ENCODE measurements at regions not wholly inside any gene's neighbourhood (a gene's known extent, or its start where the extent isn't known, plus 50 kb on each side); places are given as distances from the start of the nearest gene placed in this dataset.
A peak's percentile ranks its signal among the peaks of the same experiment; 100 is the strongest.
"Not testable (repeated sequence)": the region's sequence is repeated elsewhere in the genome, so short reads cannot be mapped to it uniquely, and the experiment has no call there.

GRCh38 chr5:3103262-3103811 is 351.9 kb upstream of the IRX2 start:
- DNase-seq (ENCODE audit: low spot score) = peak; percentile 79

GRCh38 chr5:3102531-3102930 is 351.1 kb upstream of the IRX2 start:
- no peak for DNase-seq (ENCODE audit: low spot score)

GRCh38 chr5:3101561-3101960 is 350.1 kb upstream of the IRX2 start:
- no peak for DNase-seq (ENCODE audit: low spot score)

- DNase-seq (ENCODE audit: low spot score) = no peak
These were observed 349.6 kb upstream of the IRX2 start for GRCh38 chr5:3100921-3101551.

GRCh38 chr5:3099954-3100353 is 348.5 kb upstream of the IRX2 start:
- no peak for DNase-seq (ENCODE audit: low spot score)

GRCh38 chr5:3099526-3099925 is 348.0 kb upstream of the IRX2 start:
- no peak for DNase-seq (ENCODE audit: low spot score)

GRCh38 chr5:3098821-3099220 is 347.3 kb upstream of the IRX2 start:
- DNase-seq (ENCODE audit: low spot score) = no peak

GRCh38 chr5:3092664-3093063 is 341.2 kb upstream of the IRX2 start:
- no peak for DNase-seq (ENCODE audit: low spot score)

- no peak for DNase-seq (ENCODE audit: low spot score)
These were observed 340.7 kb upstream of the IRX2 start for GRCh38 chr5:3092211-3092610.

GRCh38 chr5:3091040-3091774 is 339.7 kb upstream of the IRX2 start:
- DNase-seq (ENCODE audit: low spot score) = no peak

GRCh38 chr5:3090305-3090704 is 338.8 kb upstream of the IRX2 start:
- not testable (repeated sequence) for DNase-seq (ENCODE audit: low spot score)

GRCh38 chr5:3080366-3080765 is 328.9 kb upstream of the IRX2 start:
- DNase-seq (ENCODE audit: low spot score) = no peak

GRCh38 chr5:3077684-3078083 is 326.2 kb upstream of the IRX2 start:
- DNase-seq (ENCODE audit: low spot score) = no peak

GRCh38 chr5:3075309-3075708 is 323.8 kb upstream of the IRX2 start:
- no peak for DNase-seq (ENCODE audit: low spot score)

GRCh38 chr5:3068401-3068800 is 316.9 kb upstream of the IRX2 start:
- no peak for DNase-seq (ENCODE audit: low spot score)

GRCh38 chr5:3060283-3060682 is 308.8 kb upstream of the IRX2 start:
- DNase-seq (ENCODE audit: low spot score) = no peak

- no peak for DNase-seq (ENCODE audit: low spot score)
These were observed 308.0 kb upstream of the IRX2 start for GRCh38 chr5:3059488-3059887.

GRCh38 chr5:3058942-3059341 is 307.5 kb upstream of the IRX2 start:
- DNase-seq (ENCODE audit: low spot score) = no peak

- DNase-seq (ENCODE audit: low spot score) = no peak
These were observed 305.4 kb upstream of the IRX2 start for GRCh38 chr5:3056866-3057265.

GRCh38 chr5:3051400-3051799 is 299.9 kb upstream of the IRX2 start:
- no peak for DNase-seq (ENCODE audit: low spot score)

GRCh38 chr5:3050863-3051262 is 299.4 kb upstream of the IRX2 start:
- no peak for DNase-seq (ENCODE audit: low spot score)

- no peak for DNase-seq (ENCODE audit: low spot score)
These were observed 297.8 kb upstream of the IRX2 start for GRCh38 chr5:3049261-3049660.

GRCh38 chr5:3047212-3047774 is 295.8 kb upstream of the IRX2 start:
- no peak for DNase-seq (ENCODE audit: low spot score)

Data from ecto neural progenitor cell (in vitro differentiated cells).